Upper lobe of left lung (tissue), 6 donors: ENCODE measurements at regions not wholly inside any gene's neighbourhood (a gene's known extent, or its start where the extent isn't known, plus 50 kb on each side); places are given as distances from the start of the nearest gene placed in this dataset.

Source experiments
- ATAC-seq, 2 donors: fragments of 200-7000 bp; cut with Tn5 transposase; one replicate each; pipeline ENCODE4 v1.9.1; 2022; ENCODE audit warnings: mild to moderate bottlenecking in 2 of 2, moderate library complexity in 2 of 2; ENCODE audit not compliant: low FRiP score in 2 of 2
- DNase-seq, 2 donors: peaks; one replicate each; pipeline ENCODE4 v3.0.0-alpha.2; 2019 to 2020
- H3K27ac ChIP-seq, 4 donors: fragments of 200-600 bp; sonication (generic); one replicate each; pipeline ENCODE4 v1.5.1; 2016 to 2019
- H3K27me3 ChIP-seq, 4 donors: fragments of 200-600 bp; sonication (generic); one replicate each; pipeline ENCODE4 v1.5.1; 2017 to 2019
- H3K36me3 ChIP-seq, 4 donors: fragments of 200-600 bp; sonication (generic); one replicate each; pipeline ENCODE4 v1.5.1; 2016 to 2019
- H3K4me1 ChIP-seq, 4 donors: fragments of 200-600 bp; sonication (generic); one replicate each; pipeline ENCODE4 v1.5.1; 2018 to 2019
- H3K4me3 ChIP-seq, 4 donors: fragments of 200-600 bp; sonication (generic); one replicate each; pipeline ENCODE4 v1.5.1; 2017 to 2019; ENCODE audit warnings: mild to moderate bottlenecking in 2 of 4, moderate library complexity in 1 of 4
- H3K9me3 ChIP-seq, 4 donors: fragments of 200-600 bp; sonication (generic); one replicate each; pipeline ENCODE4 v1.5.1; 2018 to 2019
- EP300 ChIP-seq, 4 donors: sonication (generic); formaldehyde crosslinking; IDR thresholded peaks; one replicate each; pipeline ENCODE4 v1.5.1; 2017; ENCODE audit warnings: antibody characterized with exemption in 4 of 4, control low read depth in 2 of 4
- POLR2A ChIP-seq, 4 donors: fragments of 450-650 bp; IDR thresholded peaks; one replicate each; pipeline ENCODE4 v1.5.1; 2016 to 2017; ENCODE audit warnings: antibody characterized with exemption in 4 of 4, mild to moderate bottlenecking in 2 of 4
- POLR2AphosphoS5 ChIP-seq, 2 donors: sonication (generic); formaldehyde crosslinking; IDR thresholded peaks; one replicate each; pipeline ENCODE4 v1.5.1; 2017; ENCODE audit warnings: antibody characterized with exemption in 2 of 2
- WGBS, 2 donors: methylation state at CpG; one replicate each; pipeline ENCODE4 v1.1.5; 2017 to 2018; 5-methylcytosine and 5-hydroxymethylcytosine counted together
- TF ChIP-seq, protein P1 (sequence below), 6 experiments: fragments of 450-650 bp in 4 of 6; fragments of 200-600 bp in 2 of 6; sonication (generic) in 2 of 6; IDR thresholded peaks; one replicate each; pipeline ENCODE4 v1.5.1; 2016 to 2019; ENCODE audit warnings: antibody characterized with exemption in 6 of 6
- donor health status: DM: no; HTN: no; CAD: no; lungs with moderate emphysema.
- donor health status: DM: no; HTN: yes; CAD: no; lungs with severe emphysema.

DNA sequence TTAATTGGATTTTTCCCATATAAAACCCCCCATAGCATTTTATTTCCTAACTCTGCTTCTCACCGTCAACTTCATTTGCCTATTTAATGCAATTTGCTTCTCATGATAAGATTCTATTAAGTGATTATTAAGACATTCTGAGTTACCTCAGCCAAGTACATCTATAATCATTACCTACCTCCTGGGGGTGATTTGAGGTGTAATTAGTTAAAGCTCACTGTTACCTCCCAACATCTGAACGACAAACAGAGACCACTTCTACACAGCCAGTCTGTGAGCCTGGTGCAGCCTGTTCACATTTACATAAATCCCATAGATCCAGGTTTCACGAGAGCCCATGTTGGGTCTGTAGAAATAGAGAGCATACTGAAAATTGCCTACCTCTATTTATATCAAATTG, 65.7 kb upstream of the SSX2IP start:
- 77 to 81% methylated on average over 3 of the region's 3 CpGs for WGBS, 2 donors

DNA sequence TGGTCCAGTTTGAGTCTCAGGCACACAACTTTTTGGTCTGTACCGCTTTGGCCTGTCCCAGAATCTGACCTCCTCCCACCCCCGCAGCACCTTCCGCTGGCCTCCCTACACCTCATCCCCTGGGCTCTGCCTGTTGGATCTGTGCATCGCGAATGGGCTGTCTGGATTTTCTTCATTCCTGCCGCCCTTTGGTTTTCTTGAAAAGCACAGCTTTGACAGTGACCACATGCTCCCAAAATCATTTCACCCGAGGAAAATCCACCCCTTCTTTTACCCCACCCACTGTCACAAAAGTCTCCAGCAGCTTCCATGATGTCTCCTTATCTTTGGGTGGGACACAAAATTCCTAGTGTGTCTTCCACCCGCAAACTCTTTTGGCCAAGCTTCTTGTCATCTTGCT, 65.0 kb upstream of the SSX2IP start:
- H3K4me1 ChIP-seq = peaks cover 0 to 7% (median 1%) of the 10 kb centered on the region in 4 donors
- no peaks in the 10 kb centered on the region for H3K9me3 ChIP-seq
- no peak overlapping the region for H3K27ac ChIP-seq
- no peaks in the 10 kb centered on the region for H3K27me3 ChIP-seq
- no peaks in the 10 kb centered on the region for H3K36me3 ChIP-seq
- 89 to 91% methylated on average over 8 of the region's 8 CpGs for WGBS, 2 donors
- no peak for TF ChIP-seq POLR2AphosphoS5 (IDR thresholded peaks at IDR 0.05)
- no peak for TF ChIP-seq EP300 (IDR thresholded peaks at IDR 0.05)
- TF ChIP-seq, protein P1, sequence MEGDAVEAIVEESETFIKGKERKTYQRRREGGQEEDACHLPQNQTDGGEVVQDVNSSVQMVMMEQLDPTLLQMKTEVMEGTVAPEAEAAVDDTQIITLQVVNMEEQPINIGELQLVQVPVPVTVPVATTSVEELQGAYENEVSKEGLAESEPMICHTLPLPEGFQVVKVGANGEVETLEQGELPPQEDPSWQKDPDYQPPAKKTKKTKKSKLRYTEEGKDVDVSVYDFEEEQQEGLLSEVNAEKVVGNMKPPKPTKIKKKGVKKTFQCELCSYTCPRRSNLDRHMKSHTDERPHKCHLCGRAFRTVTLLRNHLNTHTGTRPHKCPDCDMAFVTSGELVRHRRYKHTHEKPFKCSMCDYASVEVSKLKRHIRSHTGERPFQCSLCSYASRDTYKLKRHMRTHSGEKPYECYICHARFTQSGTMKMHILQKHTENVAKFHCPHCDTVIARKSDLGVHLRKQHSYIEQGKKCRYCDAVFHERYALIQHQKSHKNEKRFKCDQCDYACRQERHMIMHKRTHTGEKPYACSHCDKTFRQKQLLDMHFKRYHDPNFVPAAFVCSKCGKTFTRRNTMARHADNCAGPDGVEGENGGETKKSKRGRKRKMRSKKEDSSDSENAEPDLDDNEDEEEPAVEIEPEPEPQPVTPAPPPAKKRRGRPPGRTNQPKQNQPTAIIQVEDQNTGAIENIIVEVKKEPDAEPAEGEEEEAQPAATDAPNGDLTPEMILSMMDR (IDR thresholded peaks at IDR 0.05) = no peak
- no peak for TF ChIP-seq POLR2A (IDR thresholded peaks at IDR 0.05)
- ATAC-seq (no peak), DNase-seq (no peak)
- H3K4me3 ChIP-seq = no peak overlapping the region

More for the DNA sequence above, 65.7 kb upstream of the SSX2IP start:
- no peak overlapping the region for H3K27ac ChIP-seq
- no peaks in the 10 kb centered on the region for H3K36me3 ChIP-seq
- H3K27me3 ChIP-seq = no peaks in the 10 kb centered on the region
- no peaks in the 10 kb centered on the region for H3K9me3 ChIP-seq
- ATAC-seq = no peak
- H3K4me3 ChIP-seq = no peak overlapping the region
- DNase-seq = no peak
- TF ChIP-seq POLR2AphosphoS5 (IDR thresholded peaks at IDR 0.05) = no peak
- TF ChIP-seq EP300 (IDR thresholded peaks at IDR 0.05) = no peak
- no peak for TF ChIP-seq POLR2A (IDR thresholded peaks at IDR 0.05)
- TF ChIP-seq, protein P1 (IDR thresholded peaks at IDR 0.05) = no peak
- H3K4me1 ChIP-seq = peaks cover 0 to 7% (median 1%) of the 10 kb centered on the region in 4 donors

DNA sequence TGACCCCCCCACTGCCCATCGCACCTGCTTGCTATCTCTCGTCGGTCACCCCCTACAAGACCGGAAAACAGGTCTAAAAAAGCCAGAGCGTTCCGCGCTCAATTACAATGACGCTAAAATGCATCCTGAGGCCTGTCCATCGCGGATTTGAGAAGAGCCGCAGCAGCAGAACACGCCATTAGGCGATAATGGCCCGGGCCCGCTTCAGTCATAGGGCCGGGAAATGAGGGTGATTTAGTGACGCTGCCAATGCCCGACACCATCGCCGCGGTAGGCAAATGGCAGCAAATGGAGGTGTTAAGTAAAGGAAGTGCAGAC, 64.1 kb upstream of the SSX2IP start:
- Histone ChIP-seq H3K27me3 (no peaks in the 10 kb centered on the region), H3K9me3 (no peaks in the 10 kb centered on the region), H3K27ac (no peak overlapping the region), H3K4me3 (no peak overlapping the region), H3K36me3 (no peaks in the 10 kb centered on the region), H3K4me1 (peaks cover 0 to 7% (median 1%) of the 10 kb centered on the region in 4 donors)
- 76 to 77% methylated on average over 21 of the region's 21 CpGs for WGBS, 2 donors
- TF ChIP-seq EP300 (IDR thresholded peaks at IDR 0.05) (no peak), POLR2AphosphoS5 (IDR thresholded peaks at IDR 0.05) (no peak), POLR2A (IDR thresholded peaks at IDR 0.05) (no peak)
- TF ChIP-seq, protein P1 (IDR thresholded peaks at IDR 0.05) = no peak
- no peak for ATAC-seq
- DNase-seq = peak in 1 of 2 donors; percentile 11

DNA sequence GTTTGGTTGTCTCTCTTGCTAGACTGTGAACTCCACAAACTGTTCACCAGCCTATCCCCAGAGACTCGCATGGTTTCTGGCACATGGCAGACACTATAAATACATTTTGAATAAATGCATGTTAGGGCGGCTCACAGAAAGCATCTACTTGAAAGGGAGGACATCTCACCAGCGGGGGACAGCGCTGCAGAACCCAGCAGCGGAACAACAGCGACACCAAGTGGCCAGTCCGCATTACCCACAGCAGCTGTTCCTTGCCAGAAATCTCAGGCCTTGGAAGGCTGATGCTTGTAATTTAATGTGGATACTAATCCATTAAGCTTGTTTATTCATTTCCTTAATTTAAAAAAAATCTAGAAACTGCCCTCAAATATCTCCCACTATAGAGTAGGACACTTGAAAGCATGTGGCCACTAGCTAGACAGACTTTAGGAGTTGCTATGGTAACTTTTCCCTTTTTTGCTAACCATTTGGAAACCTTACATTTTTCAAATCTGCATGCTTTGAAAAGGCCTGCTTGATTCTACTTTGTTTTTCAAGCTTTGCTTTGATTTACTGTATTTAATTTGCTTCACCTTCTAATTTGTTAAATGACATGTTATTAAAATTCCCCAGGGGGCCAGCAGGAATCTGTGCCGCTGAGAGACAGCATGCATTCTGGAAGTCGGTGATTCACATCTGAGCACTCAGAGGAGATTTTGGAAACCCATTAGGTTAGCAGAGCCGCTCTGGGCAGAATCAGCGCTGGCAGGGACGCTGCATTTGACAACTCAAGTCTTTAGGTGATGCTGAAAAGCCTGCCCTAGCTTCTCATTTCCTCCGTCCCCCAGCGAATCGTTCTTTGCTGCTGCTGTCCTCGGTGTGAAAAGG, 63.5 kb upstream of the SSX2IP start:
- Histone ChIP-seq H3K36me3 (no peaks in the 10 kb centered on the region), H3K4me1 (peaks cover 0 to 1% (median under 1%) of the 10 kb centered on the region in 4 donors), H3K27ac (no peak overlapping the region), H3K27me3 (no peaks in the 10 kb centered on the region), H3K4me3 (no peak overlapping the region), H3K9me3 (no peaks in the 10 kb centered on the region)
- DNase-seq = peak; percentile 56 to 74
- TF ChIP-seq EP300 (IDR thresholded peaks at IDR 0.05) = no peak
- TF ChIP-seq, protein P1 (IDR thresholded peaks at IDR 0.05) = peak; percentile 48 to 85 (median 78)
- 39 to 43% methylated on average over 15 to 16 of the region's 16 CpGs for WGBS, 2 donors
- ATAC-seq = peak; percentile 61 to 90
